WI38 (cell line): ENCODE measurements at regions not wholly inside any gene's neighbourhood (a gene's known extent, or its start where the extent isn't known, plus 50 kb on each side); places are given as distances from the start of the nearest gene placed in this dataset.
"Not testable (repeated sequence)": the region's sequence is repeated elsewhere in the genome, so short reads cannot be mapped to it uniquely, and the experiment has no call there.

Source experiments
- H3K4me3 ChIP-seq: 2 replicates; pipeline ENCODE4 v1.5.1; 2011; ENCODE audit warnings: low read depth, mild to moderate bottlenecking, control low read depth, low read length
- CTCF ChIP-seq: IDR thresholded peaks from 2 replicates; pipeline ENCODE4 v1.5.1; 2012; ENCODE audit warnings: low read depth, mild to moderate bottlenecking, control low read depth, low read length

DNA sequence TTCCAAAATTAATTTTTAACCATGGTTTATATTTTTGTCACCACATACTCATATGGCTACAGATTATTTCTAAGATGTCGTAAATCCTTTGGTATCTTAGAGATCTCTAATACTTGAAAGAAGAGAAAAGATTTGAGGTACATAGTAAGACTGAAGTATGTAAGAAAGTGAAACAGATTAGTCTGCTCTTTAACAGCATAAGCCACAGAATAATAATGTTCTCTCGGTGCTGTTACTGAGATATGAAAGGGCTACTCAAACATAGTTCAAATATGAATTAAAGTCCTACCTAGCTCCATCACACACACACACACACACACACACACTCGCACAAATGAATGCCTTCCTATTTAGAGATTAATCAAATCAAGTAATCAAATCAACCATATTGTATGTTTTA, 274.1 kb upstream of the PCDH18 start:
- no peak for TF ChIP-seq CTCF
- no peak overlapping the region for H3K4me3 ChIP-seq

DNA sequence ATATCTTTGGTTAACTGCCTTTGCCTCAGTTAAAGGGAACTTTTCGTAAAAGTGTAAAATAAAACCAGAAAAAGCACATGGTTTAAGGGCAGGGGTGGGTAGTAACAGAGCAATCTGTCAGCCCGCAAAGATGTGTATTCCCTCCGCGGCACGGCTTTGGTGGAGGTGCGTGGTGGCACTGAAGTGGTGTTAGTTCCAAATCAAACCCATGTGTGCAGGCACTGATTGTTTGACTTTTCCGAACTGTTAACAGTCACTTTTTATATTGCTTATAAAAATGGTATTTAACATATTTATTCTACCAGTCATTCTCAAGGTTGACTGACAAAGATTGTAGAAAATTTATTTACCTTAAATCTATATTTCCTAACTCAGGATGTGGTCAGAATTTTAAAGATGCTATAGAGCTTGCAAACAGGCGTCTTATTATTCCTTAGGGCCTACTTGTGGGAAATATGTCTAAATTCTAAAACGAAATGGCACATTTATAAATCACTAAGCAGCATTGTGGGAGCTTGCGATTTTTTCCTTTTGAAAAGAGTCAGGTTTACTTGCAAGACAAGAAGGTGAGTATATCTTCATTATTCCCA, 272.7 kb upstream of the PCDH18 start:
- H3K4me3 ChIP-seq = no peak overlapping the region
- TF ChIP-seq CTCF = no peak

DNA sequence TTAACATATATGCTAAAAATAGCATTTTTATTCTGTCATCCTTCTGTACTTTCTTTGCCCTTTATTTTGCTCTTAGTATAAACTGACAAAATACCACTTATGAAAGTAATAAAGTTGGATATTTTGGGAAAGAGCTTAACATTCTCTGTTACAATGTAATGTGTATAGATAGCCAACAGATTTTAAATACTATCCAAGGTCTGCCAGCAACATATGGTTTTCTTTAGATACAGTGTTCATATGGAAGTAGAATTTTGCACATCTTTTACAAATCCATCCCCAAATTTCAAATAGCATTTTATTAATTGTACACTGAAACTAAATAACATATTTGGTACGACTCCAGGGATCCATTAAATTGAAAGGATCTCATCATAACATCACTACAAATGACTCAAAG, 268.6 kb upstream of the PCDH18 start:
- TF ChIP-seq CTCF = no peak
- H3K4me3 ChIP-seq = no peak overlapping the region

GRCh38 chr4:137794764-137795254, 262.5 kb upstream of the PCDH18 start:
- no peak overlapping the region for H3K4me3 ChIP-seq
- no peak for TF ChIP-seq CTCF

GRCh38 chr4:137789263-137789662, 257.0 kb upstream of the PCDH18 start:
- not testable (repeated sequence) for H3K4me3 ChIP-seq

DNA sequence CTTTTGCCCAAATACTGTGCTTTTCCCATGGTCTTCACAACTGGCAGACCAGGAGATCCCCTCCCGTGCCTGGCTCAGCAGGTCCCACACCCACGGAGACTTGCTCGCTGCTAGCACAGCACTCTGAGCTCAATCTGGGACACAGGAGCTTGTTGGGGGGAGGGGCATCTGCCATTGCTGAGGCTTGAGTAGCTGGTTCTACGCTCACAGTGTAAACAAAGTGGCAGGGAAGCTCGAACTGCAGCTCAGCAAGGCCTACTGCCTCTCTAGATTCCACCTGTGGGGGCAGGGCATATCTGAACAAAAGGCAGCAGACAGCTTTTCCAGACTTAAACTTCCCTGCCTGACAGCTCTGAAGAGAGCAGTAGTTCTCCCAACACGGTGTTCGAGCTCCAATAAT, 251.6 kb upstream of the PCDH18 start:
- not testable (repeated sequence) for H3K4me3 ChIP-seq

GRCh38 chr4:137775701-137776100, 243.4 kb upstream of the PCDH18 start:
- no peak overlapping the region for H3K4me3 ChIP-seq
- TF ChIP-seq CTCF = no peak

DNA sequence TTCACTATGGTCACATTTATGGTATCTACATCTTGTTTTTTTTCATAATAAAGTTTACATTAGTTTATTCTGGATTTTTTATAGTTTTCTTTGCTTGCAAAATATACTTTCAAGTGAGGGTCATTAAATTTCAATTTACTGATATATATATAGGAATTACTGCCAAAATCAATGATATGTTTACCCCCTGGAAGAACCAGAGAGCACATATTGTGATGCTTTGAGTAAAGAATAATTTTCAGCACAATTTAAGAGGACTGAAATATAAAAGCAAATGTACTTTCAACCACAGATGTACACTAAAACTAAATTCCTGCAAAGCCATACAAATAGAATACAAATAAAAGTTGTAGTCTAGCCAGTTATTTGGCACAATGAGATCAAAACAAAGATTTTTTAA, 242.2 kb upstream of the PCDH18 start:
- no peak for TF ChIP-seq CTCF
- H3K4me3 ChIP-seq = no peak overlapping the region
